ENCODE measurements at regions not wholly inside any gene's neighbourhood (a gene's known extent, or its start where the extent isn't known, plus 50 kb on each side); places are given as distances from the start of the nearest gene placed in this dataset.

- no peak for DNase-seq
Observed at GRCh38 chr18:67957684-67958083, 441.2 kb upstream of the DSEL start.

DNA sequence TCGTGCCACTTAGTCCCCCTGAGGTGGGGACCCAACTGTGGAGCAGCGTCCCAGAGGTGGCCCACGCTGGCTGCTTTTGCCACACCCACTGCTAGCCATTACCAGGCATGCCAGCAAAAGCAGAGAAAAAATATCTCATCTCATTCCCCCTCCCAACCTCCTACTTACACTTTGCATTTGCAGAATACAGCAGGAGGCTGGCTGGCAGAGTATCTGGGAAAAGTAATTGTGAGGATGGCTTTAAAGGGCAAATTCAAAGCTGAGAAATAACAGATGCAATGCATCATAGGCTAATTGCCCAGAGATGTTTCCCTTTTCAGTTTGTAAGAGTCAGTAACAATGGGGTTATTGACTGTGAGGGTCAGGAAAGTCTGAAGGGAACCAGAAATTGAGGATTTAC, 438.1 kb upstream of the DSEL start:
- DNase-seq = no peak

- DNase-seq = no peak
Observed at GRCh38 chr18:67951137-67951536, 434.6 kb upstream of the DSEL start.

DNA sequence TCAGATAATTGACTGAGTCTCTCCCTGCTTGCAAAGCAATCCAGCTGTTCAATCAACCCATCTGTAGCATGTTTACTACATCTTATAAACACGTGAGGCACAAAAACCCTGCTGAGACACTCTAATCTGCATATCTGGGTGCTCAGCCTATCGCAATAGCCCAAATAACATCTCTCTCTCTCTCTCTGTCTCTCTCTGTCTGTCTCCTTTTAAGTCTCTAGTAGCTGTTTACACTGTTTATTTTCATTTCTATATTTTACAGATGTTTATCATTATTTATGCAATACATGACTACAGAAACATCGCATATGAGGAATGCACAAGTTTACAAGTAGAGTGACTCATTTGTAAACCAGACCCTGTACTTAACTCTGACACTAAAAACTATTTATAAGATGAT, 422.1 kb upstream of the DSEL start:
- no peak for DNase-seq

- DNase-seq = no peak
Observed at GRCh38 chr18:67935638-67936037, 419.1 kb upstream of the DSEL start.

DNA sequence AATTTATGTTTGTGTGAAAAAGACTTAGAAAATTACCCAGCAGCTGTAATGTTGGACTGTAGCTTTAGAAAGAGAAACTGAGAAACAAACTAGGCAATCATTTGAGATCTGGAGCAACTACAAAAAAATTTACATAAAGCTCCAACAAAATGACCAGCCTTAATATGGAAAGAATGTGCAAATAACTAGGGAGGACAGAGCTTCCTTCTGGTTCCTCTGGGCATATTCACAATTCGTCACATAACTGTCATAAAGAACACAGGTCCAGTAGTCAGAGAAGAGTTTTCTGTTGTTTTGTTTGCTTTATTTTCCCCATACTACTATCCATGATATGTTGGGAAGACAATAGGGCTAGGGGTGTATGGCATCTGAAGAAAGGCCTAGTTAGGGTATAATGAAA, 416.8 kb upstream of the DSEL start:
- DNase-seq = no peak

DNA sequence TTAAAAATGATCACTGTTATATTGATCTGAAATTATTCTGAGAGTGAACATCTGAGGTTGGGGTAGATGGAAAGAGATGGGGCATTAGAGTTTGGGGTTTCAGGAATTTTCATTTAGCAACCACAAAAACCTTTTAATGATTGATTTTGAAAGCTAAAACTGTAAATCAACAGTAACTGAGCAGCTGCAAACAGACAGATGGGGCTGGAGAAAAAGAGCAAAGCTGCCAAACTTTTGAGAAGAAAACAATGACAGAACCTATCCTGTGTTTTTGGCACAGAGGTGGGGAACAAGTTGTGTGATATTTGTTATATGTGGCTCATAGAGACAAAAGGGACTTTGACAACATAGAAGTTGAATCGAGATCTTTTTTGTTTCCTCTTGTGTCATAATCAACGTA, 415.8 kb upstream of the DSEL start:
- no peak for DNase-seq

DNA sequence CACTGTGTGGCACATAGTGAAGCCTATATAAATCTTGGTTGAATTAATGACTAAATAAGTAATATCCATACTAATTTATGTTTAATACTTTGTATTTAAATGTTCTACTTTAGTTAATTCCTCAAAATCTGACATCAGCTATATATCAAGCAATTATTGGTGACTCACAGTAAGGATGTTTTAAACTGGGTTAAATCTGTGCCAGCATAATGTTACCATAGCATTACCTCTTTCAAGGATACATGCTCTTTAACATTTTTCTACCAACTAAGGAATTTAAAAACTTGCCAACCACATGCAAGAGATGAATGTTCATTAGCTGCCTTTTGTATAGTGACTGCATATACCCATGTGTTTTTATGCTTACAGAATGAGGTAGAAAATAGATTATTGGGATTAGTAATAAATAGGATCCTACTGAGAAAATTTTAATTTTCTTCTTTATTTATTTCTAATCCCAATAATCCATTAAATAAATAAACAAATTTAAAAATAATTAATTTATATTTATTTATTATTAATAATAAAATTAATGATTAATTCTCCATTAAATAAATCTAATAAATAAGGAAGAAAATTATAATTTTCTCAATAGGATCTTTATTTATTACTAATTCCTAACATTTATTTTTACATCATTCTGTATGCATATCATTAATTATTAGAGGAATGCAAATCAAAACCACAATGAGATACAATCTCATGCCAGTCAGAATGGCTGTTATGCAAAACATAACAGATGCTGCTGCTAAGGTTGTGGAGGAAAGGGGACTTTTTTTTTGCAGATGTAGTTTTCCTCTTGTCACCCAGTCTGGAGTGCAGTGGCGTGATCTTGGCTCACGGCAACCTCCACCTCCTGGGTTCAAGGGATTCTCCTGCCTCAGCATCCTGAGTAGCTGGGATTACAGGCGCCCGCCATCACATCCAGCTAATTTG, 410.7 kb upstream of the DSEL start:
- DNase-seq = no peak

- no peak for DNase-seq
Observed at GRCh38 chr18:67924656-67925055, 408.1 kb upstream of the DSEL start.

DNA sequence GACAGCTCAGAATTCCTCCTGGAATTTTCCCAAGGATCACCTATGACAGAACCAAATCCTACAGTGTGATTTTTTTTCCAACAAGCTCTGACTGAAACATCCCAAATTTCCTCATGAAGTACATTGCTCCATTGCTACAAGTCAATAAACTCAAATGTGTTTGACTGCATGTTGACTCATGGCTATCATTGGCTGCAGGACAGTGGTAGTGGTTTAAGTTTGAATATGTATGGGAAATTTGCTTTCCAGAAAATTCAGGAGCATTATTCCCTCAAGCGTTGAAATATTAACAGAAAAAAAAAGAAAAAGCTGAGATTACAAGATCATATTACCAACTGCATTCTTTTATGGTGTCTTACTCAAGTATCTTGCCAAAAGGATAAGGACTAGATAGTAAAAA, 402.8 kb upstream of the DSEL start:
- DNase-seq = no peak

DNA sequence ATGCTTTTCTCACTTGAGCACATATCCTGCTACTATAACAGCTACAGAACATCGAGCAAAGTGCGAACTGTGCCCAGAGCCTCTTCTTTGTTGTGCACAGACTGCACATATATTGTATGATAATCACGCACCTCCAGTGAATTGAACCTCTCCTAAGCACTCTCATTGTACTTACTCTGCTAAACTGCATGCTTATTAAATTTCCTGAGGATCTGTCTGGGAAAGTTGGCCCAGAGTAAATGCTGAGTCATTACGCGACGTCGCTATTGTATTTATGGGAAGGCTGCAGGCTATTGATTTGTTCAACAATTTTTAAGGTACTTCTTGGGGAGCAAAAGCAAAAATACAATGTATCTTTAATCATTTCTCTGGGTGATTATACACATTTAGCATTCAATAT, 399.6 kb upstream of the DSEL start:
- DNase-seq = no peak

DNA sequence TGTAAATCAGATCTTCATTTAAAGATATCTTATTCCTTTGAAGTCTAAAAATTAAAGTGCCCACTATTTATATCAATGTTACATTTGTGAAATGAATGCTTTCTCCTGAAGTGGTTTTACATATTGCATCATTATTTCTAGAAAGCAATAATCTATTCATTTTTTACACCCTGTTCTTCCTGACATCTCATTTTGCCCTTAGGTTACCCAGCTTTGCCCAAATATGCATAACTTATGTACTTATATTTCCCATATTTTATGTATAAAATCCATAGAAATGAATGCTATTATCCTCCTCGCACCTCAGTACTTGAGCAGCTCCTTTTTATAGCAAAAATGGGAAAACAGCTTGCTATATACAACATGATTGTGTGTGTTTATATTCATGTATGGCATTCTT, 396.5 kb upstream of the DSEL start:
- DNase-seq = no peak

GRCh38 chr18:67901573-67901972, 385.1 kb upstream of the DSEL start:
- no peak for DNase-seq

- no peak for DNase-seq
Observed at GRCh38 chr18:67896451-67896850, 379.9 kb upstream of the DSEL start.

- no peak for DNase-seq
Observed at GRCh38 chr18:67893916-67894315, 377.4 kb upstream of the DSEL start.

DNA sequence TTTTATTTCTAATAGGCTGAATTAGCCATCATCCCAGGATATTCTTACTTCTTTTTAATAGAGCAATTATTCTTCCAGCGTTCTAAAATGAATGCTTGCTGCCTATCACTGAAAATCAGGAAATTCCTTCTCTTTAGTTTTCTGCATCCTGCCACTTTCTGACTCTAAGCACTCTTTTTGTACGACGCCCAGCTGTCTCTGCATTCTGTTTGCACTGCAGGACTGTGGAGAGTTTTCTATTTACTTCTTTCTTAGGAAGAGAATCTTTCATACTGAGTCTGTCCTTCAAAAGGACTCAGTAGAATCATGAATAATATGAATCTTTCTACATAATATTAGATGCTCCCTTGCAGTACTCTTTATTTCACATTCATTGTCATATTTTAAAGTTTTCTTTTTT, 360.4 kb upstream of the DSEL start:
- no peak for DNase-seq

- no peak for DNase-seq
Observed at GRCh38 chr18:67875944-67876343, 359.4 kb upstream of the DSEL start.

DNA sequence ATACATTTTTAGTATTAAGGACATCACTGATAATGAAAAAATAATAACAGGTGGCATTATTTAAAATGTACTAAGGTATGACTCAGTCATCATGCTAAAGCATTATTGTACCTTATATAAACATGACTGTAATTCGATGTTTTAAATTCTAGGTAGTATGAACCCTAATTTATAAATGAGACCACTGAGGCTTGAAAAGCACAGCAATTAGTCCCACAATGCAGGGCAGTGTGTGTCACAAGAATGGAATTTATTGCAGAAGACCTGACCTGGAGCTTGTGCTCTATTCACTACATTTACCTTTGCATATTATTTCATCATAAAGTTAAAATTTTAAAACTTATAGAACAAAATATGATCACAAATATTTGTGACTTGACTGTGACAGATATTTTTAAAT, 358.5 kb upstream of the DSEL start:
- no peak for DNase-seq

DNA sequence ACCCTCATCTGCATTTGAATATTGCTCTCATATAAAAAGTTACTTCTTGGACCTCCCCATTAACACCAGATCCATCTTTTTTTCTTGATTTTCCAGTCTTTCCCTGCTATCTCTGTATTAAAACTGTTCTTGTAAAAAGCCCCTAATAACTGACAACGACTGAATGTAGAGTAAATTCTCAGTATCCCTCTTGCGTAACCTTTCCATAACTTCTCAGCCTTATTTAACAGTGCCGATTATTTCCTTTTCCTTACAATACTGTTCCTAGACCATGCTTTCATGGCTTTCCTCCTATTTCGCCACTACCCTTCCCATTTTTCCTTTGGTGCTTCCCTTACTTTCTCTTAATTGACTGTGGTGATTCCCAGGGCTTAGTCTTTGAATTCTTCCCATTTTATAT, 348.9 kb upstream of the DSEL start:
- no peak for DNase-seq

DNA sequence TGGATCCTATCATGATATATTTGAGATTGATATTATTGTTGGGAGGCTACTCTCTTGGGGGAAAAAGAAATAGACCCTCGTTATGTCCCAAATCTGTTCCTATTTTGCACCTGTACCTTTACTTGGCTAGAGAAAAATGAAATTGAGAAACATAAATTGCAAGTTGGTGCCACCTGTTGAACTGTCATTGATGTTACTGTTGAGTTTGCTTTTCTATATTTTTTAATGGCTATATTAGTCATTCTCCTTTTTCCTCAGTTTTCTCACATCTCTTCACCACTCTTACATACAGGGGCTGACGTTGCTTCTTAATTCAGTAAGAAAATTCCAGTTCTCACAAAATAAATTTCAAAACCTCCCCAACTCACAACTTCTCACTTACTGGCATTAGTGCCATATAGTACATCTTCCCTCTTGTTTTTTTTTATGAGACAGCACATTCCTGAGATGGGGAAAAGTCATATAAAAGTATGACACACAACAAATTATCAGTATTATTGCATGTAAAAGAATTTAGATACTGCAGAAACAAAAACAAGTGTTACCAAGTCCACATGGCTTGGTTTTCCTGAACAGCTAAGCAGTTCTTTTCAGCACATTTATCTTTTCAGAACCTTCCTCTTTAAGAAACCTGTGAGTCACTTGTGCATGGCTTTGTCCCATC, 348.3 kb upstream of the DSEL start:
- DNase-seq = no peak

DNA sequence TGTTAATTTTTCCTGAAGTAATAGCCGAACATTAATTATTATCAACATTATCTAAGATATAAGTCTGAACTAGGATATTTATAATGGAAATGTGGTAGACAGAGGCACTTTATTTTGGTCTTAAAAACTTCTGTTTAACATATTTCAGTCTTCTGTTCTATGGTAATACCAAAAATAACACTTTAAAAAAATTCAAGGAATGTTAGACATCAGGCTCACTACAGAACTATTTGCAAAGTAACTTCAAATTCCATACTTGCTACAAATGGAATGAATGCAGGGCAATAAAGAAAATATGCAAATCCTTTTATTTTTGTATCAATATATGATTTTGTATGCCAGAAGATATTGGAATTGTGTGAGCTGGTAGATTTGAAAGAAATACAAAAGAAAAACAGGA, 345.5 kb upstream of the DSEL start:
- no peak for DNase-seq

DNA sequence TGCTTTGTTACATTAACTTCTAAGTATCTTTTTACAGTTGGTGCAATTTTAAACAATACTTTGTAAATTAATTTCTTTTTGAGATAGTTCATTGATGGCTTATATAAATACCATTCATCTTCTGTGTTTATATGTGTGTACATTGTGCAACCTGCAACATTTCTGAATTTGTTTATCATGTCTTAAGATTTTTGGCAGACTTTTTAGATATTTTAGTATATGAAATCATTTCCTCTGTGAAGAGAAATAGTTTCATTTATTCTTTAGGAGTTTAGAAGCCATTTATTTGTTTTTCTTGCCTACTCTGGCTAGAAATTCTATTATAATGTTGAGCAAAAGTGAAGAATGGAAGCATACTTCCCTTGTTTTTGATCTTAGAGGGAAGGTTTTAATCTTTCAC, 337.8 kb upstream of the DSEL start:
- DNase-seq = no peak

GRCh38 chr18:67846422-67847098, 330.0 kb upstream of the DSEL start:
- no peak for DNase-seq

DNA sequence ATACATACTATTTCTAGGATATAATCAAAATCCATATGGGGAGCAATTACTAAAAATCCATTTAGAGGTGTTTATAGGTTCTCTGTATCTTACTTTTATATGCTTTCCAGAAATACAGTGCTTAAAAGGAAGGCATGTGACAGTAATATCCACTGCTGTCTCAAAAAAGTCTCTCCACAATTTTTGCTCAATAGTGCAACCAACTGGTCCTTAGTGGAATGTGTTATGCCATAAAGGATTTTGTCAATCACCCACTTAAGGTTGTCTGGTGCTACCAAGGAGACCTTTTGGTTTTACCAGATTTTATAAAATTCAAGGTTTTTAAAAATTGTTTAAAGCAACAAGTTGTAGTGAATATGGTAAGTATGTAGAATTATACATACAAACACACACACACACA, 328.5 kb upstream of the DSEL start:
- DNase-seq = no peak
